Lower leg skin (tissue), 3 donors: ENCODE measurements at regions not wholly inside any gene's neighbourhood (a gene's known extent, or its start where the extent isn't known, plus 50 kb on each side); places are given as distances from the start of the nearest gene placed in this dataset.

ENCODE experiments used
- CTCF ChIP-seq, 3 donors: fragments of 450-650 bp; IDR thresholded peaks; one replicate each; pipeline ENCODE4 v1.5.1; 2016; ENCODE audit warnings: antibody characterized with exemption in 3 of 3, mild to moderate bottlenecking in 3 of 3, moderate library complexity in 2 of 3
- POLR2A ChIP-seq, 2 donors: fragments of 450-650 bp; IDR thresholded peaks; one replicate each; pipeline ENCODE4 v1.6.1; 2016 to 2017; ENCODE audit warnings: antibody characterized with exemption in 2 of 2, mild to moderate bottlenecking in 1 of 2, moderate library complexity in 1 of 2

- no peak for TF ChIP-seq CTCF (IDR thresholded peaks at IDR 0.05)
- no peak for TF ChIP-seq POLR2A (IDR thresholded peaks at IDR 0.05)
Measured at GRCh38 chr3:40597441-40597840, 72.7 kb downstream of the ZNF621 start.
